A549 (cell line): ENCODE measurements at regions not wholly inside any gene's neighbourhood (a gene's known extent, or its start where the extent isn't known, plus 50 kb on each side); places are given as distances from the start of the nearest gene placed in this dataset.

ENCODE experiments used
- CBX8 ChIP-seq: fragments of 200-600 bp; sonication (generic); IDR thresholded peaks from 2 replicates; pipeline ENCODE4 v1.6.1; 2016
- CHD2 ChIP-seq: fragments of 150-350 bp; IDR thresholded peaks from 2 replicates; pipeline ENCODE4 v1.6.1; 2014; ENCODE audit warnings: low read length; ENCODE audit not compliant: partially characterized antibody
- CTCF ChIP-seq: fragments of >200 bp; sonication (Bioruptor Twin); formaldehyde crosslinking; IDR thresholded peaks from 3 replicates; pipeline ENCODE4 v1.5.1; 2016
- ELK1 ChIP-seq: fragments of 150-350 bp; IDR thresholded peaks from 2 replicates; pipeline ENCODE4 v1.6.1; 2014; ENCODE audit warnings: low read depth, mild to moderate bottlenecking, low read length
- EP300 ChIP-seq, 2 experiments: fragments of >200 bp; sonication (Bioruptor Twin); formaldehyde crosslinking; IDR thresholded peaks; 2 replicates in 1 of 2; 3 replicates in 1 of 2; pipeline ENCODE4 v1.6.1; 2016 to 2017
- JUNB ChIP-seq: fragments of >200 bp; sonication (Bioruptor Twin); formaldehyde crosslinking; IDR thresholded peaks from 2 replicates; pipeline ENCODE4 v1.6.1; 2016
- MAFK ChIP-seq: fragments of 450-650 bp; IDR thresholded peaks from 2 replicates; pipeline ENCODE4 v1.6.1; 2014; ENCODE audit not compliant: partially characterized antibody
- PBX3 ChIP-seq: IDR thresholded peaks from 2 replicates; pipeline ENCODE4 v1.6.1; 2012
- POLR2A ChIP-seq: IDR thresholded peaks from 2 replicates; pipeline ENCODE4 v1.6.1; 2012; ENCODE audit warnings: mild to moderate bottlenecking, low read length
- RAD21 ChIP-seq, 2 experiments: fragments of >200 bp in 1 of 2; sonication (Bioruptor Twin) in 1 of 2; formaldehyde crosslinking in 1 of 2; IDR thresholded peaks in 1 of 2; conservative IDR thresholded peaks in 1 of 2; 2 replicates in 1 of 2; 3 replicates in 1 of 2; pipeline ENCODE4 v1.6.1; 2012 to 2018; ENCODE audit warnings: inconsistent platforms in 1 of 2
- USF2 ChIP-seq: fragments of 450-650 bp; IDR thresholded peaks from 2 replicates; pipeline ENCODE4 v1.6.1; 2014; ENCODE audit warnings: antibody characterized with exemption

GRCh38 chr9:93894691-93895079 is 60.5 kb downstream of the BARX1 start:
- TF ChIP-seq CTCF: no peak
- no peak for TF ChIP-seq USF2
- TF ChIP-seq ELK1: no peak
- TF ChIP-seq CHD2: no peak
- TF ChIP-seq MAFK: no peak
- TF ChIP-seq JUNB: no peak
- no peak for TF ChIP-seq CBX8
- no peak for TF ChIP-seq PBX3
- no peak for TF ChIP-seq RAD21 (conservative IDR thresholded peaks at IDR 0.05 in 1 of 2, IDR thresholded peaks at IDR 0.05 in 1 of 2)
- no peak for TF ChIP-seq EP300 (IDR thresholded peaks at IDR 0.05)
- no peak for TF ChIP-seq POLR2A
